ENCODE measurements at regions not wholly inside any gene's neighbourhood (a gene's known extent, or its start where the extent isn't known, plus 50 kb on each side); places are given as distances from the start of the nearest gene placed in this dataset.

GRCh38 chr2:3045318-3045921 is 332.2 kb downstream of the EIPR1 start:
- no peaks in the 10 kb centered on the region for H3K9me3 ChIP-seq (replicated peaks in 1 of 3)
- H3K4me3 ChIP-seq = no peak overlapping the region
- 85 to 95% (median 90%) methylated on average over 10 of the region's 10 CpGs for WGBS, 4 donors
- TF ChIP-seq CTCF (IDR thresholded peaks at IDR 0.05) = no peak
- TF ChIP-seq POLR2A (IDR thresholded peaks at IDR 0.05) = no peak
- H3K27me3 ChIP-seq = no peaks in the 10 kb centered on the region
- intact Hi-C loops (cut with DNase I) = no loop called here
- peak in 1 of 7 donors; percentile 43 for DNase-seq
- H3K36me3 ChIP-seq (replicated peaks in 1 of 2) = no peaks in the 10 kb centered on the region
- H3K27ac ChIP-seq = no peak overlapping the region
- peaks cover 0 to 10% of the 10 kb centered on the region in 2 donors for H3K4me1 ChIP-seq (replicated peaks in 1 of 2)

GRCh38 chr2:3044587-3045317 is 332.9 kb downstream of the EIPR1 start:
- Histone ChIP-seq H3K27me3 (no peaks in the 10 kb centered on the region), H3K36me3 (replicated peaks in 1 of 2) (no peaks in the 10 kb centered on the region), H3K4me3 (no peak overlapping the region), H3K27ac (no peak overlapping the region), H3K9me3 (replicated peaks in 1 of 3) (no peaks in the 10 kb centered on the region), H3K4me1 (replicated peaks in 1 of 2) (peaks cover 0 to 10% of the 10 kb centered on the region in 2 donors)
- 82 to 87% (median 84%) methylated on average over 9 to 15 of the region's 15 CpGs for WGBS, 4 donors
- no peak for TF ChIP-seq POLR2A (IDR thresholded peaks at IDR 0.05)
- TF ChIP-seq CTCF (IDR thresholded peaks at IDR 0.05) = no peak
- DNase-seq = peak in 1 of 7 donors; percentile 36
- intact Hi-C loops (cut with DNase I) = no loop called here

GRCh38 chr2:3043726-3044125 is 333.9 kb downstream of the EIPR1 start:
- no peak for TF ChIP-seq CTCF (IDR thresholded peaks at IDR 0.05)
- TF ChIP-seq POLR2A (IDR thresholded peaks at IDR 0.05) = no peak
- Histone ChIP-seq H3K4me3 (no peak overlapping the region), H3K27me3 (no peaks in the 10 kb centered on the region), H3K27ac (no peak overlapping the region), H3K36me3 (replicated peaks in 1 of 2) (no peaks in the 10 kb centered on the region), H3K9me3 (replicated peaks in 1 of 3) (no peaks in the 10 kb centered on the region), H3K4me1 (replicated peaks in 1 of 2) (peaks cover 0 to 10% of the 10 kb centered on the region in 2 donors)
- intact Hi-C loops (cut with DNase I) = no loop called here
- peak in 1 of 7 donors; percentile 39 for DNase-seq
- WGBS, 4 donors = 90 to 96% (median 93%) methylated on average over 8 of the region's 8 CpGs

GRCh38 chr2:3042601-3043585 is 334.7 kb downstream of the EIPR1 start:
- H3K27ac ChIP-seq = peak overlapping the region in 2 of 5 donors; percentile 61 to 71
- 60 to 70% (median 64%) methylated on average over 18 to 20 of the region's 20 CpGs for WGBS, 4 donors
- H3K27me3 ChIP-seq = no peaks in the 10 kb centered on the region
- H3K36me3 ChIP-seq (replicated peaks in 1 of 2) = no peaks in the 10 kb centered on the region
- peaks cover 0 to 10% of the 10 kb centered on the region in 2 donors for H3K4me1 ChIP-seq (replicated peaks in 1 of 2)
- TF ChIP-seq CTCF (IDR thresholded peaks at IDR 0.05) (no peak), POLR2A (IDR thresholded peaks at IDR 0.05) (no peak)
- intact Hi-C loops (cut with DNase I) = no loop called here
- H3K4me3 ChIP-seq = no peak overlapping the region
- peak in 1 of 7 donors; percentile 42 for DNase-seq
- H3K9me3 ChIP-seq (replicated peaks in 1 of 3) = no peaks in the 10 kb centered on the region
